KOPT-K1 (cell line): ENCODE measurements at regions not wholly inside any gene's neighbourhood (a gene's known extent, or its start where the extent isn't known, plus 50 kb on each side); places are given as distances from the start of the nearest gene placed in this dataset.

Source experiments
- H3K27ac ChIP-seq: fragments of 200-600 bp; sonication (generic); 2 replicates; pipeline ENCODE4 v1.5.1; 2016; ENCODE audit warnings: antibody characterized with exemption, mild to moderate bottlenecking, low read depth, low read length; ENCODE audit not compliant: poor library complexity, severe bottlenecking
- H3K36me3 ChIP-seq: fragments of 200-600 bp; sonication (generic); 2 replicates; pipeline ENCODE4 v1.5.1; 2017; ENCODE audit warnings: antibody characterized with exemption, mild to moderate bottlenecking, low read length, moderate library complexity; ENCODE audit not compliant: insufficient read depth
- H3K9me3 ChIP-seq: fragments of 200-600 bp; sonication (generic); 2 replicates; pipeline ENCODE4 v1.5.1; 2017; ENCODE audit warnings: antibody characterized with exemption, low read length, mild to moderate bottlenecking; ENCODE audit not compliant: insufficient read depth, poor library complexity, severe bottlenecking

GRCh38 chr15:98522127-98522526, 126.2 kb upstream of the IGF1R start:
- Histone ChIP-seq H3K9me3 (no peaks in the 10 kb centered on the region), H3K36me3 (no peaks in the 10 kb centered on the region), H3K27ac (no peak overlapping the region)

DNA sequence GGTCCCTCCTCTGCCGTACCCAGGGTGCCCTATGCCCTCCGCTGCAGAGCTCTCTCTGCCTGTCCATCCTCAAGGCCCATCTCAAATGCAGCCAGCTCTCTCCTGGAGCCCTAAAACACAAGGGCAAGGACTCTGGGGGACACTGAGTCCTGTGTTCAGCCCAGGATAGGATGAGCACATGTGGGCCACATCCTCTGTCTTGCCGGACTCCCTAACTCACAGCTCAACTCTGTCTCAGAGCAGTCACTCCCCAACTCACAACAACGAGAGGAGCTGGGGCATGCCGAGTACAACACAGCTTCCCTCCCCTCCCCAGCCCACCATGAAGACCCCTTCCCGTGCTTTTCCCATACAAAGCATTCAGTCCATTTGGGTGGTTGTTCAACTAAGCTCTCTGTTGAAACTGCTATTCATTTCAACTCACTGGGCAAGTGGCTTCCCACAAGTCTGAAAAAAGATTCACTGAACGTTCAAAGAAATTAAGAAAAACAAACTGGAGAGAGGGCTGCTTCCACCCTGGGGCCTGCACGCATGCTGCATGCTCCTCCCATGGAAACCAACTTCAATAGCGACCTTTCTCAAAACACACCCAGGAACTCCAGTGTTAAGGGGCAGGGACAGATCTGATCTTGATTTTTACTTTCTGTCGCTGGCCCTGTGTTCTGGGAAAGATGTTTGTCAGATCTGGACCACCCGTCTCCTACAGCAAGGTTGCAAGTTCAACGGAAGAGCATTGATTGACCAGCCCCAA, 124.3 kb upstream of the IGF1R start:
- no peaks in the 10 kb centered on the region for H3K36me3 ChIP-seq
- no peaks in the 10 kb centered on the region for H3K9me3 ChIP-seq
- H3K27ac ChIP-seq, result no peak overlapping the region

DNA sequence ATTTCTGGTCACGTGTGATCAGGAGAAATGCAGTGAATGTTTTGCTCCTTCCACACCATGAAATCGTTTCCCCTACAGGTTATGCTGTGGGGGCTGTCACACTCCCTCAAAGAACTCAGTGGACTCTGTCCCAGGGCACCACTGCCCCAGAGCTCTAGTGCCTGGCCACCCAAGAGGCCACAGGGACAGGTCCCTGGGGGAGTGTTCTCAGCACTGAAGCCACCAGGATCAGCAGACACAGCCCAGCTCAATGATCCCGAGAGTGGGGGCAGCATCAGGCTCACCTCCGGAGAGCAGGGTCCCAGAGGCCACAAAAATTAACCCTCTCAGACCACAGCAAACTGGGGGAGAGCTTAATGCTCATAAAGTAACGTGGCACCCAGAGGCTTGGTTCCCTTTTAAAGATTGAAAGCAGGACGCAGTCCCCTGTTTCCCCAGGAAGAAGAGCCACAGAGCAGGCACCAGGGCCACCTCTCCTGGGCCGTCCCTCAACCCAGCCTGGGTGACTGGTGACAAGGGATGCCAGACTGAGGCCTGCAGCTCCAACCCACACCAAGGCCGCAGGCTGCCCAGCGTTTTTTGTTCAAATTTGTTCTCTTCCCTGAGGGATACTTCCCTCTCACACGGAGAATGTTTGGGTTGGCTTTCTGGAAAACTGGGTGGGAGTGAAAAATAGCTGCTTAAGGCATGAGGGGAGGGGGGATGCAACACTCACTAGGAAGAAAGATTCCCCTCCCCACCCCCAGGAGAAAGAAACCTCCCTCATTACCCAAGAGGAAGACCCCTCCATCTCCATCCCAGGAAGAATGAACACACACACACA, 123.3 kb upstream of the IGF1R start:
- H3K27ac ChIP-seq, result no peak overlapping the region
- no peaks in the 10 kb centered on the region for H3K9me3 ChIP-seq
- no peaks in the 10 kb centered on the region for H3K36me3 ChIP-seq

- H3K9me3 ChIP-seq, result no peaks in the 10 kb centered on the region
- no peaks in the 10 kb centered on the region for H3K36me3 ChIP-seq
- no peak overlapping the region for H3K27ac ChIP-seq
Observed at GRCh38 chr15:98525661-98526001, 122.7 kb upstream of the IGF1R start.

DNA sequence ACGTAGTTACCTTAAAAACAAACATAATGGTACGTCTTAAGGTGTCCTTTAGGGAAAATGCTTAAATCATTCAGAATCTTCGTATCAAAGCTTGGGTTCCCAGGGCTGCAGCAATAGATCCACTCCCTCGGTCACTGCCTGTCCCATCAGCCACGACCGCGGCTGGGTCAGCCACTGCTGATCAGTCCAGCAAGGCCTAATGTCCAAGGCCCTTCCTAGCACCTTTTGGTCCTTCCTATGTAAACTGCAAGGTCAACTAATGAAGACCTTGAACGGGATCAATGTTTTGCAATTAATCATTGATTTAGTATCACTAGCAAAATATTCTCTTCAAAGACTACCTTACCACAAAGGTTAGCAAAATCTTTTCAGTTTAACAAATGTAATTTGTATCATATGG, 122.2 kb upstream of the IGF1R start:
- no peaks in the 10 kb centered on the region for H3K36me3 ChIP-seq
- H3K27ac ChIP-seq, result no peak overlapping the region
- no peaks in the 10 kb centered on the region for H3K9me3 ChIP-seq

GRCh38 chr15:98528046-98528725, 120.2 kb upstream of the IGF1R start:
- Histone ChIP-seq H3K9me3 (no peaks in the 10 kb centered on the region), H3K27ac (no peak overlapping the region), H3K36me3 (no peaks in the 10 kb centered on the region)

GRCh38 chr15:98529205-98530145, 118.9 kb upstream of the IGF1R start:
- Histone ChIP-seq H3K9me3 (no peaks in the 10 kb centered on the region), H3K36me3 (no peaks in the 10 kb centered on the region), H3K27ac (no peak overlapping the region)

- no peaks in the 10 kb centered on the region for H3K9me3 ChIP-seq
- H3K27ac ChIP-seq, result no peak overlapping the region
- H3K36me3 ChIP-seq, result no peaks in the 10 kb centered on the region
Observed at GRCh38 chr15:98530570-98530969, 117.8 kb upstream of the IGF1R start.

GRCh38 chr15:98532063-98532462, 116.3 kb upstream of the IGF1R start:
- no peak overlapping the region for H3K27ac ChIP-seq
- no peaks in the 10 kb centered on the region for H3K9me3 ChIP-seq
- H3K36me3 ChIP-seq, result no peaks in the 10 kb centered on the region

- no peaks in the 10 kb centered on the region for H3K36me3 ChIP-seq
- H3K9me3 ChIP-seq, result no peaks in the 10 kb centered on the region
- H3K27ac ChIP-seq, result no peak overlapping the region
Observed at GRCh38 chr15:98536976-98537375, 111.4 kb upstream of the IGF1R start.

GRCh38 chr15:98537516-98538060, 110.8 kb upstream of the IGF1R start:
- no peaks in the 10 kb centered on the region for H3K9me3 ChIP-seq
- no peaks in the 10 kb centered on the region for H3K36me3 ChIP-seq
- H3K27ac ChIP-seq, result no peak overlapping the region

DNA sequence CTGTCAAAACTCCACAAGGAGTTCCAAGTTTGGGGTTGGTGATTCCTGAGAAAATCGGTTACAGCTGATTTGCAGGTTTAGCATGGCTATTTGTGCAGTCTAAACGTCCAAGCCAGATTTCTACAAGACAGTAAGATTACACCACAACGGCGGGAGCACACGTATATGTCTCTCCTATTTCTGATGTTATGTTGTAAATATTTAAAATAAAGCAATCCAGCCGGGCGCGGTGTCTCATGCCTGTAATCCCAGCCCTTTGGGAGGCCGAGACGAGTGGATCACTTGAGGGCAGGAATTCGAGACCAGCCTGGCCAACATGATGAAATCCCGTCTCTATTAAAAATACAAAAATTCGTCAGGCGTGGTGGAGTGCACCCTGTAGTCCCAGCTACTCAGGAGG, 106.8 kb upstream of the IGF1R start:
- Histone ChIP-seq H3K27ac (no peak overlapping the region), H3K9me3 (no peaks in the 10 kb centered on the region), H3K36me3 (no peaks in the 10 kb centered on the region)

DNA sequence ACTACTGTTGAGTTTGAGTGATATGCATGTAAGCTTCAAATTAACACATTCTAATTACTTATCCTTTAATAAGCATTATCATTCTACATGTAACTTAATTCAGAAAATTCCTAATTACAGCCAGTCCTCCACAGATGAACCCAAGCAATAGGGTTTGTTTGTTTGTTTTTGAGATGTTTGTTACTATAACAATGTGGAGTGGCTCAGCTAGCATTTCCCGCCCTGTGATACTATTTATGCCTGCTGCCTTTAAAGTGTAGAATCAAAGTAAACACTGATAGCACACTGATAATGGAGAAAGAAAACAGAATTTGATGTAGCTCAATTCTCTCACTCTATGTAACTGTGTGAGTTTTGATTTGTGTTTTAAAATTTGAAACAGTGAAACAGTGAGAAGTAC, 105.1 kb upstream of the IGF1R start:
- Histone ChIP-seq H3K9me3 (no peaks in the 10 kb centered on the region), H3K27ac (no peak overlapping the region), H3K36me3 (no peaks in the 10 kb centered on the region)

DNA sequence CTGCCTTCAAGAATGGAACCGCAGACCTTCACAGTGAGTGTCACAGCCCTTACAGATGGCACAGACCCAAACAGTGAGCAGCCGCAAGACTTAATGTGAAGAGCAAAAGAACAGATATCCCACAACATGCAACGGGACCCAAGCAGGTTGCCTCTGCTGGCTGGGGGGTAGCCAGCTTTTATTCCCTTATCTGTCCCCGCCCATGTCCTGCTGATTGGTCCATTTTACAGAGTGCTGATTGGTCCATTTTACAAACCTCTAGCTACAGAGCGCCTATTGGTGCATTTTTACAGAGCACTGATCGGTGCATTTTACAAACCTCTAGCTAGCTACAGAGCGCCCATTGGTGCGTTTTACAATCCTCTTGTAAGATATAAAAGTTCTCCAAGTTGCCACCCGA, 102.0 kb upstream of the IGF1R start:
- H3K9me3 ChIP-seq, result no peaks in the 10 kb centered on the region
- no peak overlapping the region for H3K27ac ChIP-seq
- H3K36me3 ChIP-seq, result no peaks in the 10 kb centered on the region
